ENCODE measurements at regions not wholly inside any gene's neighbourhood (a gene's known extent, or its start where the extent isn't known, plus 50 kb on each side); places are given as distances from the start of the nearest gene placed in this dataset.

DNA sequence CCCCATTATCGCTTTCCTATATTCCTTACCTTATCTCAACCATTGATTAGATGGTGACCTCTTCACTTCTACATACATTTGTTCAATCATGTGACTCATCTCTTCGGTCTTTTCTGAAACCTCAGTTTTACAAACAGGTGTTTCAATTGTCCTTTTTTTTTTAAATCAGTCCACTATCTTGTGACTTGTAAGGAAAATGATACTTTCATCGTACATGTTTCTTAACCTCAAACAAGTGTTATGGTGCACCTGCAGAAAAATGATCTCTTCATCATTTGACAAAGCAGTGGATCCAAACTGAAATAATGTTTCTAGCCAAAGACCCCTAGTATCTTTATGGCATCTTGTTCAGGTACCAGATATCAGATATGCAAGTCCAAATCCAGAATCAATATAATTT, 1157.2 kb downstream of the MRPL39 start:
- Histone ChIP-seq H4K5ac (ENCODE audit: insufficient read length, low read depth, low read length) (no peak overlapping the region), H4K91ac (replicated peaks; ENCODE audit: insufficient read length, low read length) (no peak overlapping the region), H3K4ac (replicated peaks; ENCODE audit: insufficient read length, low read depth, low read length) (no peak overlapping the region), H2BK5ac (ENCODE audit: low read depth, low read length) (no peak overlapping the region), H3K79me2 (ENCODE audit: control insufficient read depth in 1 of 2, insufficient read depth in 2 of 2, low read length in 2 of 2) (no peaks in the 10 kb centered on the region), H3K14ac (ENCODE audit: insufficient read length) (no peak overlapping the region), H3K4me2 (ENCODE audit: insufficient read depth in 1 of 2, low read depth in 2 of 2, low read length in 2 of 2) (no peak overlapping the region), H3K79me1 (ENCODE audit: low read depth, low read length) (no peaks in the 10 kb centered on the region), H3K18ac (ENCODE audit: extremely low read depth, low read length) (no peak overlapping the region), H2BK120ac (replicated peaks; ENCODE audit: low read depth, low read length) (no peak overlapping the region), H3K27me3 (replicated peaks in 1 of 4; ENCODE audit: control insufficient read depth in 3 of 4, extremely low read depth in 1 of 4, insufficient read depth in 3 of 4, low read length in 3 of 4) (no peaks in the 10 kb centered on the region), H3K4me3 (ENCODE audit: extremely low read depth in 1 of 4, insufficient read depth in 2 of 4, low read depth in 3 of 4, low read length in 4 of 4) (no peak overlapping the region), H2AFZ (ENCODE audit: low read length) (no peak overlapping the region), H3K9me3 (ENCODE audit: insufficient read depth in 2 of 2, low read depth in 1 of 2, low read length in 1 of 2) (peaks cover 5 to 26% of the 10 kb centered on the region in 2 experiments; a peak in 3 of 4 replicates), H3K23me2 (ENCODE audit: low read depth, low read length) (no peaks in the 10 kb centered on the region), H2BK15ac (ENCODE audit: low read length) (no peak overlapping the region), H3K36me3 (ENCODE audit: control insufficient read depth in 2 of 4, insufficient read depth in 4 of 4, low read length in 3 of 4) (no peaks in the 10 kb centered on the region), H3K27ac (ENCODE audit: low read depth, low read length) (no peak overlapping the region), H2BK20ac (ENCODE audit: low read length) (no peak overlapping the region), H3K56ac (replicated peaks; ENCODE audit: insufficient read length, low read depth, low read length) (no peak overlapping the region), H3K23ac (ENCODE audit: insufficient read length) (no peak overlapping the region), H3K9ac (replicated peaks in 1 of 4; ENCODE audit: extremely low read depth in 1 of 4, low read depth in 3 of 4, low read length in 3 of 4) (no peak overlapping the region), H4K20me1 (replicated peaks in 1 of 2; ENCODE audit: control insufficient read depth in 1 of 2, insufficient read depth in 2 of 2, low read length in 2 of 2) (no peaks in the 10 kb centered on the region), H2BK12ac (ENCODE audit: low read depth, low read length) (no peak overlapping the region), H3K4me1 (replicated peaks in 1 of 4; ENCODE audit: control insufficient read depth in 3 of 4, insufficient read depth in 4 of 4, low read length in 3 of 4) (no peaks in the 10 kb centered on the region), H4K8ac (ENCODE audit: extremely low read depth, insufficient read depth, low read length) (no peak overlapping the region), H2AK5ac (ENCODE audit: low read depth, low read length) (no peak overlapping the region)
- ChIA-PET CTCF (ENCODE audit: partially characterized antibody) (no interaction called here), POLR2A (ENCODE audit: partially characterized antibody) (no interaction called here)
- FAIRE-seq (no peak), DNase-seq (ENCODE audit: low read depth in 1 of 2, low spot score in 2 of 2) (no peak)
- WGBS, 2 experiments (ENCODE audit: extremely low coverage in 1 of 2, insufficient coverage in 1 of 2, insufficient read length in 1 of 2, insufficient replicate concordance in 2 of 2, low coverage in 1 of 2, low lambda C conversion rate in 2 of 2, missing lambda C conversion rate in 1 of 2) = 83% methylated on average over 3 of the region's 3 CpGs; no CpG with 5 or more reads in 1 of the 2 experiments
- no peak for TF ChIP-seq JUND (IDR thresholded peaks at IDR 0.05; ENCODE audit: low read length)
- no peak for TF ChIP-seq YY1 (IDR thresholded peaks at IDR 0.05; ENCODE audit: low read depth, low read length)
- no peak for TF ChIP-seq KDM4A (IDR thresholded peaks at IDR 0.05; ENCODE audit: low read depth, low read length, severe bottlenecking)
- no peak for TF ChIP-seq TBP (IDR thresholded peaks at IDR 0.05; ENCODE audit: low read depth, low read length)
